IPS-15b (cell line): ENCODE measurements at regions not wholly inside any gene's neighbourhood (a gene's known extent, or its start where the extent isn't known, plus 50 kb on each side); places are given as distances from the start of the nearest gene placed in this dataset.

Experiments
- H3K27me3 ChIP-seq: one replicate; pipeline ENCODE4 v1.6.1; 2013; ENCODE audit warnings: low read length; ENCODE audit not compliant: control insufficient read depth, insufficient read depth
- H3K36me3 ChIP-seq: one replicate; pipeline ENCODE4 v1.6.1; 2013; ENCODE audit warnings: low read length; ENCODE audit not compliant: control insufficient read depth, insufficient read depth
- H3K4me1 ChIP-seq: one replicate; pipeline ENCODE4 v1.6.1; 2013; ENCODE audit warnings: mild to moderate bottlenecking, low read length; ENCODE audit not compliant: control insufficient read depth, insufficient read depth
- H3K4me3 ChIP-seq: one replicate; pipeline ENCODE4 v1.5.1; 2013; ENCODE audit warnings: low read depth, low read length
- H3K9ac ChIP-seq: one replicate; pipeline ENCODE4 v1.6.1; 2013; ENCODE audit warnings: low read depth, mild to moderate bottlenecking, low read length
- H3K9me3 ChIP-seq: one replicate; pipeline ENCODE4 v1.6.1; 2013; ENCODE audit warnings: mild to moderate bottlenecking, low read length; ENCODE audit not compliant: control insufficient read depth, insufficient read depth

- no peaks in the 10 kb centered on the region for H3K9me3 ChIP-seq
Observed at GRCh38 chr2:239671916-239672849, 271.4 kb upstream of the HDAC4 start.

DNA sequence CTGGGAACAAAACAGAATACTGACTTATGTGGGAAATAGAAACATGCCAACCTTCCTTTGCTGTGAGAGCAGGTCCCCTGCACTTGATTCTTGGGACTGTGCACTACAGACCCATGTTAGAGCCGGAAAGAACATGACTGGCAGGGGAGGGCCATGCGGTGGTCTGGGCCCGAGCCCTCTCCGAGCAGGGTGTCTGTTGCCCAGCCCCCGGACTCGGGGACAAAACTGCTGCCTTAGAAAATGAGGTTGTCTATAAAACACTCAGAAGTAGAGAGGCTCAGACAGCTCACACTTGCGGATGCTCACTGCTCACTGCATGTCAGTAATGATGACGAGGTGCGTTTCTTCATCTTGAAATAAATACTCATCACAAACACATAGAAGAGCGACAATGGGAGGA is 270.7 kb upstream of the HDAC4 start:
- no peaks in the 10 kb centered on the region for H3K9me3 ChIP-seq
- no peak overlapping the region for H3K4me3 ChIP-seq
- H3K27me3 ChIP-seq, result no peaks in the 10 kb centered on the region
- H3K4me1 ChIP-seq, result no peaks in the 10 kb centered on the region
- no peaks in the 10 kb centered on the region for H3K36me3 ChIP-seq
- no peak overlapping the region for H3K9ac ChIP-seq

More at GRCh38 chr2:239671916-239672849, 271.4 kb upstream of the HDAC4 start:
- Histone ChIP-seq H3K4me3 (no peak overlapping the region), H3K9ac (no peak overlapping the region), H3K27me3 (no peaks in the 10 kb centered on the region), H3K36me3 (no peaks in the 10 kb centered on the region), H3K4me1 (no peaks in the 10 kb centered on the region)

DNA sequence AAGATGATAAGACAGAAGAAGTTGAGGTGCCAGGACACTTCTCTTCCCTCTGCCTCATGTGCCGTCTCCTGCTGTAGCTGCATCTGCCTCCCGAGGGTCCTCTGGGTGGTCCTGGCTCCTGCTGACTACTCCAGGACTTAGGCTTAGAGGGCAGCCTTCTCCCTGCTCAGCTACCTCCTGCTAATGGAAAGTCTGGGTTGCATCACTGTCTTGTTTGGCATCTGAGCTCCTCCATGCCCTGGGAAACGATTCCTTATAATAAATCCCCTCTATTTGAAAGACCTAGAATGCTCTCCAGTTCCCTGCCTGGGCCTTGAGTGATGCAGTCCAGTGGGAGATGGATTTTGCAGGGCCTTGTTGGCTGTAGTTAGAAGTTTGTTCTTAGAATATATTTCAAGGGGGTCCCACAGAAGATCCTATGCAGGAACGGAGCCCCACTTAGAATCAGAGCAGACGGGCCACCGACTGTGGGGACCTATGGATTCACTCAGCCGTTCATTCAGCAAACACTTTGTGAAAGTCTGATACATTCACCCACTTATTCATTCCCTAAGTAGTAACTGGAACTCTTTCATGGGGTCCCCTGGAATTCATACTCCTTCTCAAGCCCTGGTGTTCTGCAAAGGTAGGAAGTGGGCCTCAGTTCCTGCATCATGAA is 269.8 kb upstream of the HDAC4 start:
- Histone ChIP-seq H3K36me3 (no peaks in the 10 kb centered on the region), H3K9me3 (no peaks in the 10 kb centered on the region), H3K9ac (no peak overlapping the region), H3K4me1 (no peaks in the 10 kb centered on the region), H3K27me3 (no peaks in the 10 kb centered on the region), H3K4me3 (no peak overlapping the region)

GRCh38 chr2:239669899-239670460 is 269.2 kb upstream of the HDAC4 start:
- no peaks in the 10 kb centered on the region for H3K9me3 ChIP-seq
- H3K4me3 ChIP-seq, result no peak overlapping the region
- H3K36me3 ChIP-seq, result no peaks in the 10 kb centered on the region
- H3K9ac ChIP-seq, result no peak overlapping the region
- H3K27me3 ChIP-seq, result no peaks in the 10 kb centered on the region
- H3K4me1 ChIP-seq, result no peaks in the 10 kb centered on the region

- Histone ChIP-seq H3K36me3 (no peaks in the 10 kb centered on the region), H3K4me1 (no peaks in the 10 kb centered on the region), H3K9ac (no peak overlapping the region), H3K4me3 (no peak overlapping the region), H3K9me3 (no peaks in the 10 kb centered on the region), H3K27me3 (no peaks in the 10 kb centered on the region)
Observed at GRCh38 chr2:239669181-239669898, 268.5 kb upstream of the HDAC4 start.

- Histone ChIP-seq H3K4me1 (no peaks in the 10 kb centered on the region), H3K9me3 (no peaks in the 10 kb centered on the region), H3K4me3 (no peak overlapping the region), H3K36me3 (no peaks in the 10 kb centered on the region), H3K27me3 (no peaks in the 10 kb centered on the region), H3K9ac (no peak overlapping the region)
Observed at GRCh38 chr2:239668651-239669050, 267.8 kb upstream of the HDAC4 start.

- Histone ChIP-seq H3K9me3 (no peaks in the 10 kb centered on the region), H3K36me3 (no peaks in the 10 kb centered on the region), H3K27me3 (no peaks in the 10 kb centered on the region), H3K9ac (no peak overlapping the region), H3K4me3 (no peak overlapping the region), H3K4me1 (no peaks in the 10 kb centered on the region)
Observed at GRCh38 chr2:239668042-239668441, 267.2 kb upstream of the HDAC4 start.

DNA sequence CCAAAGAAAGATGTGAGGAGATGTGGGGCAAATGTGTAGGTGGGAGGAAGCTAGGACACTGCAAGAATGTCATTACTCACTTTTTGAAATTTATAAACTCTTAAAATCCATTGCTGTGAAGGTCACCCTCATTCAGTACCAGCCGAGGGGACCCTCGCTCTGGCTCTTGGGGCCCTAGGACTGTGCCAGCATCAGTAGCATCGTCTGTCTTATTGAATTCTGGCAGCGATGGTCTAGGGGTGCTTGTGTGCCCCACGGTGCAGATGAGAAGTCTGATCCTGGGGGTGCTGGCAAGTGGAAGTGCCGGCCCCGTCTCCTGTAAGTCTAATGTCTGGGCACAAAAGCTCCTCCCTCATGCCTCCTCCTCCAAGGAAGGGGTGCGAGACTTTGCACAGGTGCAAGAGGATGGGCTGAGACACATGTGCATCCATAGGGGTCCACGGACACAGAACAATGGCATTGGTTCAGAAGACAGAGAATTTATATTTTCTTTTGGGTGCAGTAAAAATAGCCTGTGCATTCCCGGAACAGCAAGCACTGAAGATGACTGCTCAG is 266.7 kb upstream of the HDAC4 start:
- Histone ChIP-seq H3K4me1 (no peaks in the 10 kb centered on the region), H3K9ac (no peak overlapping the region), H3K27me3 (no peaks in the 10 kb centered on the region), H3K9me3 (no peaks in the 10 kb centered on the region), H3K4me3 (no peak overlapping the region), H3K36me3 (no peaks in the 10 kb centered on the region)

DNA sequence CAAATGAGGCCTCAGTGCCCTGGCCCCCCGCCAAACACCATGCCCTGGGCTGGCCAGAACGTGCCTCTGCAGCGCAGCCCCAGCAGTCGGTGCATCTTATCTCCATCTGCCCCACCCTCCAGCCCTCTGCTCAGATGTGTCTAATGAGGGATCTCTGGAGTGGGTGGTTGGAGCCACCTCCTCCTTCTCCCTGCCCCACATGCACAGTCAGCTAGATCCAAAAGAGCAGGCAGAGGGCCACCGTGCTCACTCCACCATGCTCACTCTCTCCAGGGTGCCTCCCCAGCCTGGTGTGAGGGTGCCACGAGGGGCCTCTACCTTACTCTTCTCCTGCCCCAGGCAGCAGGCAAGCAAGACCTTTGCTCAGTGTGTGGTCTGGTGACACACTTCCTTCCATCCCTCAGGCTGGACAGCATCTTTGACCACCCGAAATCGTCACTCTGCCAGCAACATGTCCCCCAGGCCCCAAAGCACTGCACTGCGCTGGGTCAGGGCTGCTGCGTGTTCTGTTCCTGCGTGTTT is 266.1 kb upstream of the HDAC4 start:
- no peaks in the 10 kb centered on the region for H3K27me3 ChIP-seq
- H3K4me1 ChIP-seq, result no peaks in the 10 kb centered on the region

GRCh38 chr2:239666053-239666854 is 265.4 kb upstream of the HDAC4 start:
- Histone ChIP-seq H3K9me3 (no peaks in the 10 kb centered on the region), H3K36me3 (no peaks in the 10 kb centered on the region), H3K9ac (no peak overlapping the region), H3K4me1 (no peaks in the 10 kb centered on the region), H3K4me3 (no peak overlapping the region), H3K27me3 (no peaks in the 10 kb centered on the region)

More for the DNA sequence above, 266.1 kb upstream of the HDAC4 start:
- Histone ChIP-seq H3K9ac (no peak overlapping the region), H3K36me3 (no peaks in the 10 kb centered on the region), H3K9me3 (no peaks in the 10 kb centered on the region), H3K4me3 (no peak overlapping the region)
